OCI-LY3 (cell line): ENCODE measurements at regions not wholly inside any gene's neighbourhood (a gene's known extent, or its start where the extent isn't known, plus 50 kb on each side); places are given as distances from the start of the nearest gene placed in this dataset.

Source experiments
- H2AFZ ChIP-seq: fragments of 200-600, 300-600 bp; shearing (Covaris generic); 2 replicates; pipeline ENCODE4 v1.6.0; 2014; ENCODE audit warnings: antibody characterized with exemption, low read depth, low read length
- H3K27ac ChIP-seq: fragments of 200-600, 300-600 bp; sonication (generic); 2 replicates; pipeline ENCODE4 v1.5.1; 2014; ENCODE audit warnings: mild to moderate bottlenecking, low read length, moderate library complexity, mixed read lengths
- H3K27me3 ChIP-seq: fragments of 200-600, 300-600 bp; sonication (generic); 2 replicates; pipeline ENCODE4 v1.6.1; 2014; ENCODE audit warnings: low read depth, low read length, mixed read lengths
- H3K36me3 ChIP-seq: fragments of 200-600, 300-600 bp; sonication (generic); replicated peaks from 2 replicates; pipeline ENCODE3; 2014; ENCODE audit warnings: low read depth, low read length, mixed read lengths
- H3K4me1 ChIP-seq: fragments of 300-600, 200-600 bp; sonication (generic); 2 replicates; pipeline ENCODE4 v1.6.1; 2014; ENCODE audit warnings: low read length, mixed read lengths
- H3K4me2 ChIP-seq: fragments of 200-600, 300-600 bp; sonication (generic); 2 replicates; pipeline ENCODE4 v1.6.1; 2014; ENCODE audit warnings: low read length, mixed read lengths
- H3K4me3 ChIP-seq: fragments of 300-600, 200-600 bp; sonication (generic); 2 replicates; pipeline ENCODE4 v1.5.1; 2014; ENCODE audit warnings: antibody characterized with exemption, mild to moderate bottlenecking, low read length, moderate library complexity
- H3K79me2 ChIP-seq: fragments of 300-600, 200-600 bp; shearing (Covaris generic); 2 replicates; pipeline ENCODE4 v1.6.1; 2014; ENCODE audit warnings: mild to moderate bottlenecking, low read length, mixed read lengths
- H3K9ac ChIP-seq: fragments of 300-600, 200-600 bp; shearing (Covaris generic); 2 replicates; pipeline ENCODE4 v1.6.0; 2014; ENCODE audit warnings: mild to moderate bottlenecking, low read length, moderate library complexity
- H3K9me3 ChIP-seq: fragments of 200-600, 300-600 bp; shearing (Covaris generic); 2 replicates; pipeline ENCODE4 v1.6.1; 2014; ENCODE audit warnings: low read length, mixed read lengths; ENCODE audit not compliant: insufficient read depth
- H4K20me1 ChIP-seq: fragments of 200-600, 300-600 bp; sonication (generic); 2 replicates; pipeline ENCODE4 v1.6.1; 2016; ENCODE audit warnings: low read length, mixed read lengths; ENCODE audit not compliant: insufficient read depth
- EZH2phosphoT487 ChIP-seq: fragments of 200-600 bp; shearing (Covaris generic); IDR thresholded peaks from 2 replicates; pipeline ENCODE4 v1.6.1; 2018; ENCODE audit warnings: antibody characterized with exemption, mixed run types, low read depth
- TF ChIP-seq, protein P1 (sequence below): fragments of 200-600, 300-600 bp; sonication (generic); IDR thresholded peaks from 2 replicates; pipeline ENCODE4 v1.5.1; 2014; ENCODE audit warnings: antibody characterized with exemption, low read length, low read depth

DNA sequence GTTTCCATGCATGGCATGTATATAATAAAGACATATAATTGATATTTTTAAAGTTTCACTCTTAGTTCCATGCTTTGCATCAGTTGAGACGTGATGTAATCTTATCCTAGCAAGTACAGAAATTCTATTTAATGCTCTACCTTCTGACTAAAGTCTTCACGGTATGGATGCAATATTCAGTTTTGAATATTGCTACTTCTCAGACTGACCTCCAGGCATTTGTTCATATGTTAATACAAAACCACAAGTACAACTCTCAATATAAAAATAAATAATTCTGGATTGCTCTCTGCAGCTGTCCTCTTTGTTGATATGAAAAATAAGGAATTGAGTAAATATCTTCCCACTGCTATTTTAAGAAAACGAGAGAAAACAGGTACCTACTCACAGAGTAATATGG is 309.8 kb upstream of the HAND2 start:
- Histone ChIP-seq H3K4me3 (no peak overlapping the region), H3K4me2 (no peak overlapping the region), H3K9me3 (no peaks in the 10 kb centered on the region), H3K36me3 (no peaks in the 10 kb centered on the region), H3K79me2 (no peaks in the 10 kb centered on the region), H4K20me1 (0 out of 2 replicates have a peak, but pooled peaks cover 2% of the 10 kb centered on the region), H3K27ac (no peak overlapping the region), H2AFZ (no peak overlapping the region), H3K4me1 (no peaks in the 10 kb centered on the region), H3K27me3 (no peaks in the 10 kb centered on the region), H3K9ac (no peak overlapping the region)
- TF ChIP-seq EZH2phosphoT487 = no peak
- TF ChIP-seq, protein P1, sequence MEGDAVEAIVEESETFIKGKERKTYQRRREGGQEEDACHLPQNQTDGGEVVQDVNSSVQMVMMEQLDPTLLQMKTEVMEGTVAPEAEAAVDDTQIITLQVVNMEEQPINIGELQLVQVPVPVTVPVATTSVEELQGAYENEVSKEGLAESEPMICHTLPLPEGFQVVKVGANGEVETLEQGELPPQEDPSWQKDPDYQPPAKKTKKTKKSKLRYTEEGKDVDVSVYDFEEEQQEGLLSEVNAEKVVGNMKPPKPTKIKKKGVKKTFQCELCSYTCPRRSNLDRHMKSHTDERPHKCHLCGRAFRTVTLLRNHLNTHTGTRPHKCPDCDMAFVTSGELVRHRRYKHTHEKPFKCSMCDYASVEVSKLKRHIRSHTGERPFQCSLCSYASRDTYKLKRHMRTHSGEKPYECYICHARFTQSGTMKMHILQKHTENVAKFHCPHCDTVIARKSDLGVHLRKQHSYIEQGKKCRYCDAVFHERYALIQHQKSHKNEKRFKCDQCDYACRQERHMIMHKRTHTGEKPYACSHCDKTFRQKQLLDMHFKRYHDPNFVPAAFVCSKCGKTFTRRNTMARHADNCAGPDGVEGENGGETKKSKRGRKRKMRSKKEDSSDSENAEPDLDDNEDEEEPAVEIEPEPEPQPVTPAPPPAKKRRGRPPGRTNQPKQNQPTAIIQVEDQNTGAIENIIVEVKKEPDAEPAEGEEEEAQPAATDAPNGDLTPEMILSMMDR = no peak

DNA sequence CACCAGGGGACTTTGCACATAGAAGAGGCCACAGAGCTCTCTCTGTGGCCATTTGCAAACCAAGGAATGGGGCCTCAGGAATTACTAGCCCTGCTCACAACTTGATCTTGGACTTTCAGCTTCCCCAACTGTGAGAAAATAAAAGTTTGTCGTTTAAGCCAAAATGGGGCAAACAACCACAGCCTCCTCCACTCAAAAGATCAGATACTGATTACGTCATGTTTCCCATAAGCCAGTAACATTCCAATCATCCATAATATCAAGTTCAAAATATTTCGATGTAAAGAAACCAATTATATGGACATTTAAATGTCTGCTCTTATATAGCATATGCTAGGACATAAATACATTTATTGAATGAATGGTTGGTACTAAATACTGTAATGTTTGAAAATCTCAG is 307.5 kb upstream of the HAND2 start:
- Histone ChIP-seq H4K20me1 (no peaks in the 10 kb centered on the region), H2AFZ (no peak overlapping the region), H3K27me3 (no peaks in the 10 kb centered on the region), H3K4me2 (no peak overlapping the region), H3K79me2 (no peaks in the 10 kb centered on the region), H3K9ac (no peak overlapping the region), H3K4me1 (no peaks in the 10 kb centered on the region), H3K9me3 (no peaks in the 10 kb centered on the region), H3K36me3 (no peaks in the 10 kb centered on the region), H3K27ac (no peak overlapping the region), H3K4me3 (no peak overlapping the region)
- TF ChIP-seq EZH2phosphoT487 = no peak
- TF ChIP-seq, protein P1 = no peak

DNA sequence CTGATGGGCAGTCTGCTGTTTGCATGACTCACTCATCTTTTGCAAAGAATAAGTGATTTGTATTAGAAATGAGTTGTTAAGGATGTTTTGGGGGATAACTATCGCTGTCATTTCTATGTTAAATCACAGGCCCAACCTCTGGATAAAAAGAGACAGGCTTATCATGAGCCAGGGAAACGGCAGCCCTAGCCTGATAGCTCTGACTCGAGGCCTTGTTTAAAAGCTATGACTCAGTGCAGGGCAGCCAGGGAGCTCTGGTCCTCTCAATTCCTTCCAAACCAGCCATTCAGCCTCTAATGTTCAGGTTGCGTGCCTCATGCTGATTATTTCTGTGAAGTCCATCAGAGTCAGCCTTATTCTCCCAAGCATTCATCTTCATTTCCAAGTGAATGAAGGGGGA is 305.9 kb upstream of the HAND2 start:
- no peak overlapping the region for H3K9ac ChIP-seq
- no peaks in the 10 kb centered on the region for H3K79me2 ChIP-seq
- no peak overlapping the region for H3K4me2 ChIP-seq
- no peak overlapping the region for H2AFZ ChIP-seq
- TF ChIP-seq EZH2phosphoT487 = no peak
- TF ChIP-seq, protein P1 = no peak
- no peaks in the 10 kb centered on the region for H4K20me1 ChIP-seq
- H3K27me3 ChIP-seq = no peaks in the 10 kb centered on the region
- H3K9me3 ChIP-seq = no peaks in the 10 kb centered on the region
- H3K4me3 ChIP-seq = no peak overlapping the region
- no peaks in the 10 kb centered on the region for H3K4me1 ChIP-seq
- no peaks in the 10 kb centered on the region for H3K36me3 ChIP-seq
- no peak overlapping the region for H3K27ac ChIP-seq

DNA sequence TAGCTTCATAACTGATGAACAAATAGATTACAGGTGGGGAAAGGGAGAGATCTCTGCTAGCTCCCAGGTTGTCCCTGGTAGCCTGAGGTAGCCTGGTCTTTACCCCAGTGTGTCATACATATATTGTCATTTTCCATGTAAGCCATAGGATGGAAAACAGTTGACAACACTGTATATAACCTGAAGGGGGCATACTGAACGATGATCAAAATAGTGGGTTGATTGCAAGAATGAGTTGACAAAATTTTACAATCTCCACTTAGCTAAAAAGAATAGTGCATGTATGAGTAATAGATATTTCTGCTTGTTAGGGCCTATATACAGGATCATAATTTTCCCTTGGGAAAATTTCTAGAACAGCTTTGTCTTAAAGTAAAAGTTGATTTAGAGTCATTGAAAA is 304.1 kb upstream of the HAND2 start:
- H3K4me2 ChIP-seq = no peak overlapping the region

More for the DNA sequence above, 304.1 kb upstream of the HAND2 start:
- H2AFZ ChIP-seq = 0 out of 2 replicates have a peak overlapping the region, but pooled peaks have one; percentile 15
- no peaks in the 10 kb centered on the region for H3K36me3 ChIP-seq
- no peaks in the 10 kb centered on the region for H4K20me1 ChIP-seq
- no peak overlapping the region for H3K27ac ChIP-seq
- no peak overlapping the region for H3K4me3 ChIP-seq
- H3K4me1 ChIP-seq = no peaks in the 10 kb centered on the region
- no peaks in the 10 kb centered on the region for H3K9me3 ChIP-seq
- TF ChIP-seq EZH2phosphoT487 = no peak
- TF ChIP-seq, protein P1 = peak; percentile 31
- H3K79me2 ChIP-seq = no peaks in the 10 kb centered on the region
- no peaks in the 10 kb centered on the region for H3K27me3 ChIP-seq
- no peak overlapping the region for H3K9ac ChIP-seq
